Fibroblast of pulmonary artery (primary cell): ENCODE measurements at regions not wholly inside any gene's neighbourhood (a gene's known extent, or its start where the extent isn't known, plus 50 kb on each side); places are given as distances from the start of the nearest gene placed in this dataset.

Experiments
- DNase-seq: peaks from one replicate; pipeline ENCODE4 v3.0.0-alpha.2; 2010; ENCODE audit warnings: low read depth
- H3K4me3 ChIP-seq: replicated peaks from 2 replicates; pipeline ENCODE4 v1.5.1; 2011; ENCODE audit warnings: low read depth, mild to moderate bottlenecking, control low read depth, low read length, moderate library complexity
- TF ChIP-seq, protein P1 (sequence below): IDR thresholded peaks from 2 replicates; pipeline ENCODE4 v1.5.1; 2011; ENCODE audit warnings: mild to moderate bottlenecking, control low read depth, low read length, inconsistent platforms; ENCODE audit errors: missing control alignments

DNA sequence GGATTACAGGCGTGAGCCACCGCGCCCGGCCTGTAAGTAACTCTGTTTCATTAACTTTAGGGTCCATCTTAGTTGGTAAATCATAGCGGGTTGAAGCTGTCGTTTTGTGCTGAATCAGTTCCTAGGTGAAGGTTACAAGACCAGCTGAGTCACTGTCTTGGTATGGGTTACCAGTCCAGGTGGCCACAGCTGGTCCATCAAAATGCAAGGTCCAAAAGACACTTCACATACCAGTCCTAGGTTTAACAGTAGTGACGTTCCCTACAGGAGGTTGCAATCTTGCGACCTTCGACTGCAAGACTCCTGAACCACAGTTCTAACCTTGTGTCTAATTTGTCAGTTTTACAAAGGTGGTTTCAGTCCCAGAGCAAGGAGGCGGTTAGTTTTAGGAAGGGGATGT is 160.1 kb upstream of the ATP10A start:
- no peak for DNase-seq
- H3K4me3 ChIP-seq = no peak overlapping the region
- TF ChIP-seq, protein P1, sequence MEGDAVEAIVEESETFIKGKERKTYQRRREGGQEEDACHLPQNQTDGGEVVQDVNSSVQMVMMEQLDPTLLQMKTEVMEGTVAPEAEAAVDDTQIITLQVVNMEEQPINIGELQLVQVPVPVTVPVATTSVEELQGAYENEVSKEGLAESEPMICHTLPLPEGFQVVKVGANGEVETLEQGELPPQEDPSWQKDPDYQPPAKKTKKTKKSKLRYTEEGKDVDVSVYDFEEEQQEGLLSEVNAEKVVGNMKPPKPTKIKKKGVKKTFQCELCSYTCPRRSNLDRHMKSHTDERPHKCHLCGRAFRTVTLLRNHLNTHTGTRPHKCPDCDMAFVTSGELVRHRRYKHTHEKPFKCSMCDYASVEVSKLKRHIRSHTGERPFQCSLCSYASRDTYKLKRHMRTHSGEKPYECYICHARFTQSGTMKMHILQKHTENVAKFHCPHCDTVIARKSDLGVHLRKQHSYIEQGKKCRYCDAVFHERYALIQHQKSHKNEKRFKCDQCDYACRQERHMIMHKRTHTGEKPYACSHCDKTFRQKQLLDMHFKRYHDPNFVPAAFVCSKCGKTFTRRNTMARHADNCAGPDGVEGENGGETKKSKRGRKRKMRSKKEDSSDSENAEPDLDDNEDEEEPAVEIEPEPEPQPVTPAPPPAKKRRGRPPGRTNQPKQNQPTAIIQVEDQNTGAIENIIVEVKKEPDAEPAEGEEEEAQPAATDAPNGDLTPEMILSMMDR = no peak

DNA sequence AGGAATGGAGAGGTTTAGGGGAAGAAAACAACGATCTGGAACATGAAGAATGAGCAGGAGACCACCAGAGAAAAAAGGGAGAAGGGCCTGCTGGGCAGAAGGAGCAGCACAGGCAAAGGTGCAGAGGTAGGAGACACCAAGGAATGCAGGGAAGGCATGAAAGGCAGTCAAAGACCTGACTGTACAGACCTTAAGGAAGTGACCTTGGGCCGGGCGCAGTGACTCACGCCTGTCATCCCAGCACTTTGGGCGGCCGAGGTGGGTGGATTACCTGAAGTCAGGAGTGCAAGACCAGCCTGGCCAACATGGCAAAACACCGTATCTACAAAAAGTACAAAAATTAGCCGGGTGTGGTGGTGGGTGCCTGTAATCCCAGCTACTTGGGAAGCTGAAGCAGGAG is 157.7 kb upstream of the ATP10A start:
- TF ChIP-seq, protein P1 = no peak
- no peak overlapping the region for H3K4me3 ChIP-seq
- DNase-seq = no peak

DNA sequence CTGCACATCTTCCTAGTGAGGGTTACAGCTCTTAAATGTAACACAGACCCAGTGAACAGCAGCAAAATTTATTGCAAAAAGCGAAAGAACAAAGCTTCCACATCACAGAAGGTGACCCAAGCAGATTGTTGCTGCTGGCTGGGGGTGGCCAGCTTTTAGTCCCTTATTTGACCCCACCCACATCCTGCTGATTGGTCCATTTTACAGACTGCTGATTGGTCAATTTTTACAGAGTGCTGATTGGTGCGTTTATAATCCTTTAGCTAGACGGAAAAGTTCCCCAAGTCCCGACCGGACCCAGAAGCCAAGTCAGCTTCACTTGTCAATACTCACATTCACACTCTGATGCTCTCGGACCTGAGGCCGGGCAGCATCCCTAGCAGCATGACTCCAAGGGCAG is 154.5 kb upstream of the ATP10A start:
- H3K4me3 ChIP-seq = no peak overlapping the region
- TF ChIP-seq, protein P1 = no peak
- DNase-seq = no peak

DNA sequence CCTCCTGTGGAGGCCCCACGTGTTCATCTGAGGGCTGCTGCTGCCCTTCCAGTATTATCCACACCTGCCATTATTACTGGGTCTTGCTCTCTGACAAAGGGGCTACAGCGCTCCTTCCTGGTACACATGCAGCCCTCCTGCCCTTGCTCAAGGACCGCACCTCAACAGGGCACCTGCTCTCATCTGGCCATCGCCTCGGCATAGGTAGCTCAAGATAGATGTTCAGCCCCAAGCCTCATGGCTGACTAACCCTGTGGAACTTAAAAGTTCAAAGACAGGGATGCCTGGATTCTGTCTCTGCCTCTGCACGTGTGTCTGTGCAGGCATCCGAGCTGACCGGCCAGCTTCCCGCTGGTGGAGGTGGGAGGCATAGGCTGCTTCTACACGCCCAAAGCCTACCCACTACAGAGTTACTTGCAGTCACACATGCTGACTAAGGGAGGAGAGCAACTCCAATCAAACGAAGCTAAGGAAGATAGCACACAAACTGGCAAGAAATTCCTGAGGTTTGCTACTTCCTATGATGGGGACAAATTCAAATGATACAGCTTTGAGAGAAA is 152.5 kb upstream of the ATP10A start:
- no peak overlapping the region for H3K4me3 ChIP-seq
- DNase-seq = no peak
- TF ChIP-seq, protein P1 = no peak

- DNase-seq = no peak
- TF ChIP-seq, protein P1 = no peak
- no peak overlapping the region for H3K4me3 ChIP-seq
Measured at GRCh38 chr15:26013981-26014380, 150.9 kb upstream of the ATP10A start.

DNA sequence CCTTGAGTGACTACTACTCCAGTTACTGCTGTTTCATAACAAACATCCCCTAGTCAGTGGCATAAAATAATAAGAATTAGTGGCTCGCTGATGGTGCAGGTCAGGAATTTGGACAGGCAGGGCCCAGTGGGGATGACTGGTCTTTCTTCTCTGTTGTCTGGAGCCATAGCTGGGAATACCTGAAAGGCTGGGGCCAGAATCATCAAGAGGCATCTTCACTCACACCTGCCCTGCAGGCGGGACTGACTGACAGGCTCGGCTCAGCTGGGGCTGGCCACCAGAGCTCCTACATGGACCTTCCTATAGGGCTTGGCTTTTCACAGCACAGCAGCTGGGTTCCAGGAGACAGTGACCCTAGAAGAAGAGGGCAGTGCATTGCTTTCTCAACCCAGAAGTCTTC is 148.8 kb upstream of the ATP10A start:
- TF ChIP-seq, protein P1 = no peak
- no peak for DNase-seq
- no peak overlapping the region for H3K4me3 ChIP-seq

DNA sequence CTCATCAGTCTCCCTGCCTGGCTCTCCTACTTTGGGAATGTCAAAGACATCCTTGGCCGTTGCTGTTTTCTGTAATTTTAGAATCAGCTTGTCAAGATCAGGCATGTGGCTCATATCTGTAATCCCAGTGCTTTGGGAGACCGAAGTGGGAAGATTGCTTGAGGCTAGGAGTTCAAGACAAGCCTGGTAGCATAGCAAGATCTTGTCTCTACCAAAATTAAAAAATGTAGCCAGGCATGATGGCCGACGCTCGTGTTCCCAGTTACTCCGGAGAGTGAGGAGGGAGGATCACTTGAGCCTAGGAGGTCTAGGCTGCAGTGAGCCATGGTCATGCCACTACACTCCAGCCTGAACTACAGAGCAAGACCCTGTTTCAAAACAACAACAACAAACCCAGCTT is 144.0 kb upstream of the ATP10A start:
- TF ChIP-seq, protein P1 = no peak
- no peak for DNase-seq
- H3K4me3 ChIP-seq = no peak overlapping the region
